OCI-LY7 (cell line): ENCODE measurements at regions not wholly inside any gene's neighbourhood (a gene's known extent, or its start where the extent isn't known, plus 50 kb on each side); places are given as distances from the start of the nearest gene placed in this dataset.

ENCODE experiments used
- EZH2phosphoT487 ChIP-seq: fragments of 200-600 bp; sonication (generic); IDR thresholded peaks from 2 replicates; pipeline ENCODE4 v1.6.1; 2018; ENCODE audit warnings: low read depth, borderline replicate concordance, mild to moderate bottlenecking, mixed run types, antibody characterized with exemption, low read length, moderate library complexity, mixed read lengths
- TF ChIP-seq, protein P1 (sequence below): fragments of 200-600 bp; sonication (generic); conservative IDR thresholded peaks from 2 replicates; pipeline ENCODE4 v1.5.1; 2014; ENCODE audit warnings: mild to moderate bottlenecking, antibody characterized with exemption, low read length, moderate library complexity, mixed read lengths

DNA sequence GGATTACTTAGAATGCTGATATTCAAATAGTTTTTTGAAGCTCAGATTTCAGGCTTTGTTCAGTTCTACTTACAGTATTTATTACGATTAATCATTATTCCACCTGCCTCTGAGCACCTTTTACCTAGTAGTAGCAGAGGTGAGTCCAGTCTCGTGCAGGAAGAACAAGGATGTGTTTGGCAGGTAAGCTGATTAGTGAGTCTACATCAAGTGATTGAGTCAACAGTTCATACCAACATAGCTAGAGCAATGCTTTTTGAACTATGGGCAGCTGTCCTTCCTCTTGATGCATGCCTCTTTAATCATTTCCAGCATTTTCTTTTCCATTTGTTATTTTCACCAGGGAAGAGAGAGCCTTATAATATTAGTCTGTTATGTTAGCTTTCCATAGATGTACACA lies 838.9 kb downstream of the USP25 start:
- TF ChIP-seq, protein P1, sequence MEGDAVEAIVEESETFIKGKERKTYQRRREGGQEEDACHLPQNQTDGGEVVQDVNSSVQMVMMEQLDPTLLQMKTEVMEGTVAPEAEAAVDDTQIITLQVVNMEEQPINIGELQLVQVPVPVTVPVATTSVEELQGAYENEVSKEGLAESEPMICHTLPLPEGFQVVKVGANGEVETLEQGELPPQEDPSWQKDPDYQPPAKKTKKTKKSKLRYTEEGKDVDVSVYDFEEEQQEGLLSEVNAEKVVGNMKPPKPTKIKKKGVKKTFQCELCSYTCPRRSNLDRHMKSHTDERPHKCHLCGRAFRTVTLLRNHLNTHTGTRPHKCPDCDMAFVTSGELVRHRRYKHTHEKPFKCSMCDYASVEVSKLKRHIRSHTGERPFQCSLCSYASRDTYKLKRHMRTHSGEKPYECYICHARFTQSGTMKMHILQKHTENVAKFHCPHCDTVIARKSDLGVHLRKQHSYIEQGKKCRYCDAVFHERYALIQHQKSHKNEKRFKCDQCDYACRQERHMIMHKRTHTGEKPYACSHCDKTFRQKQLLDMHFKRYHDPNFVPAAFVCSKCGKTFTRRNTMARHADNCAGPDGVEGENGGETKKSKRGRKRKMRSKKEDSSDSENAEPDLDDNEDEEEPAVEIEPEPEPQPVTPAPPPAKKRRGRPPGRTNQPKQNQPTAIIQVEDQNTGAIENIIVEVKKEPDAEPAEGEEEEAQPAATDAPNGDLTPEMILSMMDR: no peak
- TF ChIP-seq EZH2phosphoT487: no peak
